NCI-H1417 treated with DMSO at 0.1 percent for 48 hours (cell line): ENCODE measurements at regions not wholly inside any gene's neighbourhood (a gene's known extent, or its start where the extent isn't known, plus 50 kb on each side); places are given as distances from the start of the nearest gene placed in this dataset.
"Not testable (repeated sequence)": the region's sequence is repeated elsewhere in the genome, so short reads cannot be mapped to it uniquely, and the experiment has no call there.

Experiments used
- DNase-seq: peaks from one replicate; lab custom pipeline; 2025; lab: John Stamatoyannopoulos, UW

GRCh38 chr18:78455386-78455785, 524.2 kb upstream of the SALL3 start:
- no peak for DNase-seq

GRCh38 chr18:78457011-78457410, 522.6 kb upstream of the SALL3 start:
- DNase-seq: no peak

- DNase-seq: no peak
These were observed 521.9 kb upstream of the SALL3 start for GRCh38 chr18:78457731-78458130.

- no peak for DNase-seq
These were observed 521.3 kb upstream of the SALL3 start for GRCh38 chr18:78458356-78458755.

GRCh38 chr18:78459668-78460067, 520.0 kb upstream of the SALL3 start:
- DNase-seq: no peak

- no peak for DNase-seq
These were observed 519.1 kb upstream of the SALL3 start for GRCh38 chr18:78460558-78460957.

- no peak for DNase-seq
These were observed 506.1 kb upstream of the SALL3 start for GRCh38 chr18:78473563-78473962.

- DNase-seq: no peak
These were observed 501.8 kb upstream of the SALL3 start for GRCh38 chr18:78477840-78478239.

GRCh38 chr18:78479443-78479842, 500.2 kb upstream of the SALL3 start:
- no peak for DNase-seq

- DNase-seq: no peak
These were observed 499.2 kb upstream of the SALL3 start for GRCh38 chr18:78480262-78481054.

GRCh38 chr18:78482378-78482777, 497.2 kb upstream of the SALL3 start:
- DNase-seq: no peak

- no peak for DNase-seq
These were observed 492.0 kb upstream of the SALL3 start for GRCh38 chr18:78487649-78488048.

- no peak for DNase-seq
These were observed 487.4 kb upstream of the SALL3 start for GRCh38 chr18:78492064-78492812.

GRCh38 chr18:78492813-78493371, 486.7 kb upstream of the SALL3 start:
- DNase-seq: no peak

- DNase-seq: not testable (repeated sequence)
These were observed 486.1 kb upstream of the SALL3 start for GRCh38 chr18:78493490-78493889.

- DNase-seq: no peak
These were observed 485.2 kb upstream of the SALL3 start for GRCh38 chr18:78494204-78495085.

GRCh38 chr18:78495550-78495949, 484.1 kb upstream of the SALL3 start:
- no peak for DNase-seq

GRCh38 chr18:78496079-78496478, 483.5 kb upstream of the SALL3 start:
- no peak for DNase-seq

- DNase-seq: no peak
These were observed 482.0 kb upstream of the SALL3 start for GRCh38 chr18:78497641-78498040.

- no peak for DNase-seq
These were observed 480.0 kb upstream of the SALL3 start for GRCh38 chr18:78499586-78499985.

- DNase-seq: no peak
These were observed 478.4 kb upstream of the SALL3 start for GRCh38 chr18:78501251-78501650.

- DNase-seq: no peak
These were observed 476.5 kb upstream of the SALL3 start for GRCh38 chr18:78503129-78503528.
